ENCODE measurements at regions not wholly inside any gene's neighbourhood (a gene's known extent, or its start where the extent isn't known, plus 50 kb on each side); places are given as distances from the start of the nearest gene placed in this dataset.

- Histone ChIP-seq H3K4me1 (no peaks in the 10 kb centered on the region), H3K4me3 (no peak overlapping the region), H3K27me3 (no peaks in the 10 kb centered on the region), H3K27ac (no peak overlapping the region), H3K36me3 (no peaks in the 10 kb centered on the region), H3K9me3 (no peaks in the 10 kb centered on the region)
- intact Hi-C loops (cut with DNase I) = no loop called here
- no peak for DNase-seq (ENCODE audit: low spot score in 2 of 2)
- TF ChIP-seq CTCF (IDR thresholded peaks at IDR 0.05) = no peak
Measured at GRCh38 chr2:163459986-163460385, 275.8 kb downstream of the FIGN start.

- Histone ChIP-seq H3K4me1 (no peaks in the 10 kb centered on the region), H3K27me3 (no peaks in the 10 kb centered on the region), H3K27ac (no peak overlapping the region), H3K36me3 (no peaks in the 10 kb centered on the region), H3K4me3 (no peak overlapping the region), H3K9me3 (no peaks in the 10 kb centered on the region)
- no peak for DNase-seq (ENCODE audit: low spot score in 2 of 2)
- TF ChIP-seq CTCF (IDR thresholded peaks at IDR 0.05) = no peak
- intact Hi-C loops (cut with DNase I) = no loop called here
Measured at GRCh38 chr2:163456953-163457743, 278.7 kb downstream of the FIGN start.

GRCh38 chr2:163455815-163456214 lies 280.0 kb downstream of the FIGN start:
- Histone ChIP-seq H3K4me3 (no peak overlapping the region), H3K36me3 (no peaks in the 10 kb centered on the region), H3K27me3 (no peaks in the 10 kb centered on the region), H3K27ac (no peak overlapping the region), H3K4me1 (no peaks in the 10 kb centered on the region), H3K9me3 (no peaks in the 10 kb centered on the region)
- DNase-seq (ENCODE audit: low spot score in 2 of 2) = no peak
- TF ChIP-seq CTCF (IDR thresholded peaks at IDR 0.05) = no peak
- intact Hi-C loops (cut with DNase I) = no loop called here

- no peak for TF ChIP-seq CTCF (IDR thresholded peaks at IDR 0.05)
- intact Hi-C loops (cut with DNase I) = no loop called here
- H3K4me3 ChIP-seq = no peak overlapping the region
- no peaks in the 10 kb centered on the region for H3K27me3 ChIP-seq
- no peaks in the 10 kb centered on the region for H3K9me3 ChIP-seq
- no peak for DNase-seq (ENCODE audit: low spot score in 2 of 2)
- H3K36me3 ChIP-seq = no peaks in the 10 kb centered on the region
- H3K27ac ChIP-seq = no peak overlapping the region
- no peaks in the 10 kb centered on the region for H3K4me1 ChIP-seq
Measured at GRCh38 chr2:163453920-163454319, 281.9 kb downstream of the FIGN start.

GRCh38 chr2:163441603-163442002 lies 294.2 kb downstream of the FIGN start:
- H3K4me3 ChIP-seq = no peak overlapping the region
- H3K27me3 ChIP-seq = no peaks in the 10 kb centered on the region
- no peaks in the 10 kb centered on the region for H3K4me1 ChIP-seq
- intact Hi-C loops (cut with DNase I) = no loop called here
- no peaks in the 10 kb centered on the region for H3K9me3 ChIP-seq
- no peak for TF ChIP-seq CTCF (IDR thresholded peaks at IDR 0.05)
- no peak for DNase-seq (ENCODE audit: low spot score in 2 of 2)
- H3K36me3 ChIP-seq = no peaks in the 10 kb centered on the region
- H3K27ac ChIP-seq = no peak overlapping the region

- TF ChIP-seq CTCF (IDR thresholded peaks at IDR 0.05) = no peak
- DNase-seq (ENCODE audit: low spot score in 2 of 2) = no peak
- Histone ChIP-seq H3K36me3 (no peaks in the 10 kb centered on the region), H3K9me3 (no peaks in the 10 kb centered on the region), H3K4me3 (no peak overlapping the region), H3K4me1 (no peaks in the 10 kb centered on the region), H3K27me3 (no peaks in the 10 kb centered on the region), H3K27ac (no peak overlapping the region)
- intact Hi-C loops (cut with DNase I) = no loop called here
Measured at GRCh38 chr2:163436963-163437362, 298.8 kb downstream of the FIGN start.

Data from ascending aorta (tissue), 2 donors.